ENCODE measurements at regions not wholly inside any gene's neighbourhood (a gene's known extent, or its start where the extent isn't known, plus 50 kb on each side); places are given as distances from the start of the nearest gene placed in this dataset.

DNA sequence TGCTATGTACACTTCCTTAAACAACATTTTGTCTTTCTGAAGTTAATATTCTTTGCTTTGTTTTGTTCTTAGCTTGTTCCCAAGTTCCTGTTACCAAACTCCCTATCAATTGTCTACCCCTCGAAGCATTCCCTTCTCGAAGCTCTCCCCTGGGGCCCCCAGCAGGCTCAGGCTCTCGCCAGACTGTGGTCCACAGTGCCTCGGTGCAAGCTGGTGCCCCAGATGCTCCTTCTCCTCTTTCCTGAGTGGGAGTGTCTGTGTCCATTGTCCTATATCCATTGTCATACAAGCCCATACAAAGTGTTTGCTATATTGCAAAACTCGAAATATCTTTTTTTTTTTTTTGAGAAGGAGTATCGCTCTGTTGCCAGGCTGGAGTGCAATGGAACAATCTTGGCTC is 51.7 kb upstream of the RTL6 start:
- DNase-seq: no peak

DNA sequence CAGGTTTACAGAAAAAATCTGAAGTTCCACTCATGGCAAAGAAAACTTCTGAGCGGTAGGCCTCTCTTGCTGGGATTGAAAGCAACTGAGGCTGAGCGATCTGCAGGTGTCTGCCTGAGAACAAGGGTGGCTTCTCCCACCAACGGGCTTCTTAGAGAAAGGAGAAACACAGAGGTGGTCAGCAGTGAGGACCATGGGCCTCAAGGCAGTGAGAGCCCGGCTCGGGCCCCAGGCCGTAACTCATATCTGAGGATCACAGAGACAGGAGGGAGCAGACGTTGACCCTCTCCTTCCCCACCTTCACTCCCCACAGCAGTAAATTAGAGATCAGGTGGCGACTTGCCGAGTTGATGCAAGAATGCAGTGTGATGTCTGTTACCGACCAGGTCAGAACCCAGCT is 50.9 kb upstream of the RTL6 start:
- no peak for DNase-seq
